MCF 10A (cell line): ENCODE measurements at regions not wholly inside any gene's neighbourhood (a gene's known extent, or its start where the extent isn't known, plus 50 kb on each side); places are given as distances from the start of the nearest gene placed in this dataset.

ENCODE experiments used
- BruUV-seq: library from RNA; stranded (reverse); fragments of 400-500 nt; replicated peaks from 2 replicates; lab custom pipeline; 2021; lab: Mats Ljungman, UMichigan
- CTCF ChIA-PET: fragments of 300-600 bp; sonication (Branson Sonifier 250); formaldehyde crosslinking; extraction: SDS; loops from one replicate; lab custom pipeline; 2021; ENCODE audit warnings: antibody characterized with exemption, inconsistent platforms; lab: Yijun Ruan, JAX
- POLR2A ChIA-PET: fragments of 300-600, 350-650 bp; sonication (Branson Sonifier 250); formaldehyde crosslinking; extraction: SDS; loops from one replicate; lab custom pipeline; 2020; ENCODE audit warnings: antibody characterized with exemption, inconsistent platforms; lab: Yijun Ruan, JAX
- DNase-seq: peaks from one replicate; pipeline ENCODE4 v3.0.0-alpha.2; 2018; ENCODE audit not compliant: unreplicated experiment
- H3K27ac Mint-ChIP-seq: one replicate; pipeline ENCODE4 v1.8.0; 2022; ENCODE audit warnings: mild to moderate bottlenecking, low read depth, mixed read lengths; ENCODE audit not compliant: unreplicated experiment
- H3K27me3 Mint-ChIP-seq: one replicate; pipeline ENCODE4 v1.8.0; 2022; ENCODE audit warnings: mixed read lengths; ENCODE audit not compliant: insufficient read depth, unreplicated experiment
- H3K36me3 Mint-ChIP-seq: one replicate; pipeline ENCODE4 v1.8.0; 2022; ENCODE audit warnings: mild to moderate bottlenecking, moderate library complexity, mixed read lengths; ENCODE audit not compliant: insufficient read depth, unreplicated experiment
- H3K4me1 Mint-ChIP-seq: one replicate; pipeline ENCODE4 v1.8.0; 2022; ENCODE audit warnings: mixed read lengths; ENCODE audit not compliant: insufficient read depth, unreplicated experiment
- H3K4me3 Mint-ChIP-seq: one replicate; pipeline ENCODE4 v1.8.0; 2022; ENCODE audit warnings: mild to moderate bottlenecking, moderate library complexity, mixed read lengths; ENCODE audit not compliant: unreplicated experiment
- H3K9me3 Mint-ChIP-seq: one replicate; pipeline ENCODE4 v1.8.0; 2022; ENCODE audit warnings: mixed read lengths; ENCODE audit not compliant: unreplicated experiment
- intact Hi-C: fragments of 100-400 bp; cut with micrococcal nuclease; formaldehyde crosslinking; loops from 2 replicates; pipeline ENCODE4 v1.14.1; 2022
- TF ChIP-seq, protein P1 (sequence below): fragments of 200-600 bp; IDR thresholded peaks from one replicate; pipeline ENCODE4 v1.8.0; 2022; ENCODE audit warnings: antibody characterized with exemption, mild to moderate bottlenecking; ENCODE audit not compliant: unreplicated experiment

DNA sequence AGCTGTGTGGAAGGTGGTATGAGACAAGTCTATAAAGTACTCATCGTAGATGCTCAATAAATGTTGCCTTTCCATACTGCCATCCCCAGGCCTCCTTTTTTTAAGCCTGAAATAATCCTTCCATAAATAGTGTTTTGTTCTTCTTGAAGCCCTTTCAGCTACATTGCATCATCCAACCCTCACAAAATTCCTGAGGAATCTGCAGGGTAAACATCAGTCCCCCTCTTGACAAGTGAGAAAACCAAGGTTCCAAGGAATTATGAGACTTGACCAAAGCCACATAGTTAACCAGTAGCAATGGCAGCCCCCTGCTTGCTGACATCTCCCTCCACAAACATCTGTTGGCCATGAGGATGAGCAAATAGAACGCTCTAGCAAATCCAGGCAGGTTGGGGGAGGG is 89.7 kb upstream of the CCL1 start:
- Mint-ChIP-seq H3K9me3 (peaks cover 7% of the 10 kb centered on the region), H3K4me3 (no peak overlapping the region), H3K36me3 (no peaks in the 10 kb centered on the region), H3K27me3 (no peaks in the 10 kb centered on the region), H3K27ac (no peak overlapping the region), H3K4me1 (no peaks in the 10 kb centered on the region)
- TF ChIP-seq, protein P1, sequence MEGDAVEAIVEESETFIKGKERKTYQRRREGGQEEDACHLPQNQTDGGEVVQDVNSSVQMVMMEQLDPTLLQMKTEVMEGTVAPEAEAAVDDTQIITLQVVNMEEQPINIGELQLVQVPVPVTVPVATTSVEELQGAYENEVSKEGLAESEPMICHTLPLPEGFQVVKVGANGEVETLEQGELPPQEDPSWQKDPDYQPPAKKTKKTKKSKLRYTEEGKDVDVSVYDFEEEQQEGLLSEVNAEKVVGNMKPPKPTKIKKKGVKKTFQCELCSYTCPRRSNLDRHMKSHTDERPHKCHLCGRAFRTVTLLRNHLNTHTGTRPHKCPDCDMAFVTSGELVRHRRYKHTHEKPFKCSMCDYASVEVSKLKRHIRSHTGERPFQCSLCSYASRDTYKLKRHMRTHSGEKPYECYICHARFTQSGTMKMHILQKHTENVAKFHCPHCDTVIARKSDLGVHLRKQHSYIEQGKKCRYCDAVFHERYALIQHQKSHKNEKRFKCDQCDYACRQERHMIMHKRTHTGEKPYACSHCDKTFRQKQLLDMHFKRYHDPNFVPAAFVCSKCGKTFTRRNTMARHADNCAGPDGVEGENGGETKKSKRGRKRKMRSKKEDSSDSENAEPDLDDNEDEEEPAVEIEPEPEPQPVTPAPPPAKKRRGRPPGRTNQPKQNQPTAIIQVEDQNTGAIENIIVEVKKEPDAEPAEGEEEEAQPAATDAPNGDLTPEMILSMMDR: no peak
- no TSS peak for BruUV-seq
- CTCF ChIA-PET: interaction anchor here (1.2 kb wide), 1 partner anchor 12 kb away, joined by 3 read pairs; no protein-coding TSS in a partner anchor
- intact Hi-C loops: no loop called here
- DNase-seq: no peak
- POLR2A ChIA-PET: no interaction called here

DNA sequence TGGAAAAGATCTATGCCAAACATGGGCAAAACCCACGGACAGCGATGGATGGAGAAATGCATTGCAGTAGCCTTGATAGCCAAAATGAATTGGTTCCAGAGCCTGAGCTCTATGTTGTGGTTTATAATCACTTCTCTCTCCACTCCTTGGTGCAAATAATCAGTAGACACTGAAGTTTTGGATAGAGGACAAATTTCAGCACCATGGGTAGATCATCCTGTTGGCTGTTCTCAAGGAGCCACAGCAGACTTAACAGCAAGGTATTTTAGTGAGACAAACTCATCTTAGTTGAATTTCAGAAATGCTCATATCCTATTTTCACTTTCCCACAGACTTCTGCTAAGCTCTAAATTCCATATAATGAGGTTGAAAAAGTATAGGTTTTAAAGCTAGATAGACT is 88.3 kb upstream of the CCL1 start:
- intact Hi-C loops: no loop called here
- no TSS peak for BruUV-seq
- POLR2A ChIA-PET: no interaction called here
- Mint-ChIP-seq H3K4me3 (no peak overlapping the region), H3K9me3 (peaks cover 7% of the 10 kb centered on the region), H3K27me3 (no peaks in the 10 kb centered on the region), H3K4me1 (no peaks in the 10 kb centered on the region), H3K36me3 (no peaks in the 10 kb centered on the region), H3K27ac (no peak overlapping the region)
- TF ChIP-seq, protein P1: no peak
- DNase-seq: no peak
- CTCF ChIA-PET: interaction anchor here (0.5 to 1.1 kb wide), 3 partner anchors 140 to 660 kb away, joined by 3 to 4 read pairs (median 3); no protein-coding TSS in a partner anchor

DNA sequence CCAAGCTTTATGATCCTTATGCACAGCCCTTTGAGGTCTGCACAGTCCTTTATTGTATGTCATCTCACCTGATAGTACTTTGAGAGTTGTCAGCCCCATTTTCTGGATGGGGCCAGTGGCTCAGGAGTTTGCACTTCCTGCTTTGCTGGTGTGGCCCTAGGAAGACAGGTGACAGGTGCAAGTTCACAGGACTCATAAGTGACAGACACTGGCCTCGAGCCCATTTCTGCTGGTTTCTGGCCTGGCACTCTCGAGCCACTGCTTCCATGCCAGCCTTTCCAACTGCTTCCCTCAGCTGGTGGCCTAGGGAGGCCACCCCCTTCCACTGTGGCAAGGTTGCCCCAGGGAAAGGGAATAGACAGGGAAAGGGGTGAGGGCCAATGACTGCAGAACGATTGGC is 84.4 kb upstream of the CCL1 start:
- Mint-ChIP-seq H3K4me1 (no peaks in the 10 kb centered on the region), H3K9me3 (peaks cover 7% of the 10 kb centered on the region), H3K4me3 (no peak overlapping the region), H3K27ac (no peak overlapping the region), H3K36me3 (no peaks in the 10 kb centered on the region), H3K27me3 (no peaks in the 10 kb centered on the region)
- TF ChIP-seq, protein P1: no peak
- no peak for DNase-seq
- POLR2A ChIA-PET: no interaction called here
- CTCF ChIA-PET: interaction anchor here (0.6 kb wide), 2 partner anchors 404 to 603 kb away, joined by 3 read pairs; no protein-coding TSS in a partner anchor
- intact Hi-C loops: no loop called here
- BruUV-seq: no TSS peak

DNA sequence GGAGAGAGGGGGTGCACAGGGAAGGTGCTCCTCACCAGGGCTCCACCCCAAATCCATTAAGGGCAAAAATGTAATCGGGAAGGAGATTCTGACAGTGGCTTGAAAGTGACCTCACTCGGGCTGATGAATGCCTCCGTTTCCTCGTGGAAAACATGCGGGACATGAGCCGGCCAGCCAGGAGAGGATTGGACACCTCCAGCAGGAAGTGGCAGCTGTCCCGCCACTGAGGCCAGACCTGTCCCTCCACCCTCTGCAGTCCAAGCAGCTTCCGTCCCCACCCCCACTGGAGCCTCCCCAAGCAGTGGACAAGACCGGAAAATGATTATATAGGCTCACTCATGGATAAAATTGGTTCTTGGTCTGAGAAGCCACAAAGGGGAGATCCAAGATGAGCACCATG is 82.1 kb upstream of the CCL1 start:
- H3K36me3 Mint-ChIP-seq: no peaks in the 10 kb centered on the region
- BruUV-seq: no TSS peak
- no peak overlapping the region for H3K27ac Mint-ChIP-seq
- H3K4me1 Mint-ChIP-seq: no peaks in the 10 kb centered on the region
- TF ChIP-seq, protein P1: no peak
- H3K4me3 Mint-ChIP-seq: no peak overlapping the region
- CTCF ChIA-PET: interaction anchor here (1.1 to 3.1 kb wide), 2 partner anchors 645 to 674 kb away, joined by 3 to 14 read pairs; partner anchors contain the start of gene RAD51D
- intact Hi-C loops: no loop called here
- no peaks in the 10 kb centered on the region for H3K27me3 Mint-ChIP-seq
- POLR2A ChIA-PET: no interaction called here
- peaks cover 7% of the 10 kb centered on the region for H3K9me3 Mint-ChIP-seq
- no peak for DNase-seq
